ENCODE measurements at regions not wholly inside any gene's neighbourhood (a gene's known extent, or its start where the extent isn't known, plus 50 kb on each side); places are given as distances from the start of the nearest gene placed in this dataset.

GRCh38 chr1:238789916-238790667 lies 596.3 kb upstream of the CHRM3 start:
- POLR2A ChIA-PET = no interaction called here
- no peak overlapping the region for H3K27ac Mint-ChIP-seq
- DNase-seq (ENCODE audit: low spot score) (peak; percentile 36), ATAC-seq (peak; percentile 94)
- no peak overlapping the region for H3K4me3 Mint-ChIP-seq
- no peaks in the 10 kb centered on the region for H3K27me3 Mint-ChIP-seq (ENCODE audit: low read depth)
- CTCF ChIA-PET = no interaction called here
- H3K4me1 Mint-ChIP-seq = no peaks in the 10 kb centered on the region
- TF ChIP-seq MYBL2 (CRISPR knock-in tag; IDR thresholded peaks at IDR 0.05) = no peak
- no peak for TF ChIP-seq HMGXB4 (CRISPR knock-in tag; IDR thresholded peaks at IDR 0.05)
- peaks cover 16% of the 10 kb centered on the region for H3K9me3 Mint-ChIP-seq
- no peaks in the 10 kb centered on the region for H3K36me3 Mint-ChIP-seq

GRCh38 chr1:238787471-238787870 lies 598.9 kb upstream of the CHRM3 start:
- POLR2A ChIA-PET = no interaction called here
- H3K36me3 Mint-ChIP-seq = no peaks in the 10 kb centered on the region
- no peak for DNase-seq (ENCODE audit: low spot score)
- H3K4me3 Mint-ChIP-seq = no peak overlapping the region
- H3K9me3 Mint-ChIP-seq = no peaks in the 10 kb centered on the region
- H3K4me1 Mint-ChIP-seq = no peaks in the 10 kb centered on the region
- ATAC-seq = no peak
- H3K27me3 Mint-ChIP-seq (ENCODE audit: low read depth) = no peaks in the 10 kb centered on the region
- CTCF ChIA-PET = no interaction called here
- no peak overlapping the region for H3K27ac Mint-ChIP-seq
- TF ChIP-seq ATF2 (CRISPR knock-in tag; IDR thresholded peaks at IDR 0.05; ENCODE audit: borderline replicate concordance, low read depth) (no peak), ZNF671 (CRISPR knock-in tag; IDR thresholded peaks at IDR 0.05) (no peak), ATF6 (CRISPR knock-in tag; IDR thresholded peaks at IDR 0.05) (no peak), RORB (CRISPR knock-in tag; IDR thresholded peaks at IDR 0.05) (no peak), MAX (CRISPR knock-in tag; IDR thresholded peaks at IDR 0.05) (no peak), USF1 (CRISPR knock-in tag; IDR thresholded peaks at IDR 0.05) (no peak), GRHL2 (CRISPR knock-in tag; IDR thresholded peaks at IDR 0.05; ENCODE audit: insufficient replicate concordance, severe bottlenecking) (no peak), PRDM15 (CRISPR knock-in tag; IDR thresholded peaks at IDR 0.05) (no peak), E2F4 (CRISPR knock-in tag; IDR thresholded peaks at IDR 0.05; ENCODE audit: borderline replicate concordance, low read depth) (no peak), USF2 (CRISPR knock-in tag; IDR thresholded peaks at IDR 0.05) (no peak), SMAD3 (CRISPR knock-in tag; IDR thresholded peaks at IDR 0.05; ENCODE audit: borderline replicate concordance) (no peak), ZNF263 (CRISPR knock-in tag; IDR thresholded peaks at IDR 0.05; ENCODE audit: low read depth) (no peak), FOXP1 (CRISPR knock-in tag; IDR thresholded peaks at IDR 0.05; ENCODE audit: borderline replicate concordance) (no peak), AR (CRISPR knock-in tag; IDR thresholded peaks at IDR 0.05) (no peak), KAT7 (CRISPR knock-in tag; IDR thresholded peaks at IDR 0.05; ENCODE audit: borderline replicate concordance) (no peak)
